Neuronal stem cell (in vitro differentiated cells): ENCODE measurements at regions not wholly inside any gene's neighbourhood (a gene's known extent, or its start where the extent isn't known, plus 50 kb on each side); places are given as distances from the start of the nearest gene placed in this dataset.

ENCODE experiments used
- DNase-seq: peaks from one replicate; pipeline ENCODE4 v3.0.0-alpha.2; 2013; ENCODE audit warnings: low spot score
- H2AFZ ChIP-seq: one replicate; pipeline ENCODE4 v1.6.1; 2013; ENCODE audit warnings: mild to moderate bottlenecking, low read length, inconsistent platforms
- H2AK5ac ChIP-seq: 2 replicates; pipeline ENCODE4 v1.6.1; 2013; ENCODE audit warnings: low read depth, mild to moderate bottlenecking, inconsistent platforms, low read length, moderate library complexity, mixed read lengths
- H2BK120ac ChIP-seq: 2 replicates; pipeline ENCODE4 v1.6.1; 2013; ENCODE audit warnings: low read depth, mild to moderate bottlenecking, inconsistent platforms, low read length, moderate library complexity, mixed read lengths
- H2BK12ac ChIP-seq: one replicate; pipeline ENCODE4 v1.6.1; 2013; ENCODE audit warnings: low read length, inconsistent platforms
- H2BK15ac ChIP-seq: 2 replicates; pipeline ENCODE4 v1.6.1; 2013; ENCODE audit warnings: mild to moderate bottlenecking, low read length, inconsistent platforms, mixed read lengths
- H2BK5ac ChIP-seq: one replicate; pipeline ENCODE4 v1.6.1; 2013; ENCODE audit warnings: inconsistent platforms, mild to moderate bottlenecking, low read length, moderate library complexity
- H3K14ac ChIP-seq: one replicate; pipeline ENCODE4 v1.6.1; 2013; ENCODE audit warnings: low read length, inconsistent platforms
- H3K18ac ChIP-seq: 2 replicates; pipeline ENCODE4 v1.6.1; 2013; ENCODE audit warnings: low read length, inconsistent platforms
- H3K23ac ChIP-seq: 2 replicates; pipeline ENCODE4 v1.6.1; 2013; ENCODE audit warnings: low read depth, mild to moderate bottlenecking, mixed read lengths, low read length, inconsistent platforms; ENCODE audit not compliant: poor library complexity
- H3K27ac ChIP-seq: replicated peaks from 3 replicates; pipeline ENCODE4 v1.5.1; 2013; ENCODE audit warnings: low read length, inconsistent platforms
- H3K27me3 ChIP-seq, 3 experiments: 2 replicates each; pipeline ENCODE4 v1.6.1; 2013; ENCODE audit warnings: low read length in 3 of 3, mild to moderate bottlenecking in 2 of 3, inconsistent platforms in 1 of 3, low read depth in 1 of 3, mixed read lengths in 1 of 3, moderate library complexity in 1 of 3; ENCODE audit not compliant: control insufficient read depth in 3 of 3, insufficient read depth in 3 of 3
- H3K36me3 ChIP-seq, 2 donors: replicated peaks in 1 of 2; 2 replicates each; pipeline ENCODE4 v1.6.1; 2013; ENCODE audit warnings: low read length in 2 of 2; ENCODE audit not compliant: control insufficient read depth in 2 of 2, insufficient read depth in 2 of 2
- H3K4ac ChIP-seq: 2 replicates; pipeline ENCODE4 v1.6.1; 2013; ENCODE audit warnings: inconsistent platforms, mild to moderate bottlenecking, low read length, moderate library complexity
- H3K4me1 ChIP-seq, 2 donors: 1 replicate in 1 of 2; 2 replicates in 1 of 2; pipeline ENCODE4 v1.6.1; 2013; ENCODE audit warnings: low read length in 2 of 2, low read depth in 1 of 2; ENCODE audit not compliant: control insufficient read depth in 2 of 2, insufficient read depth in 1 of 2
- H3K4me2 ChIP-seq: one replicate; pipeline ENCODE4 v1.6.1; 2013; ENCODE audit warnings: mild to moderate bottlenecking, low read length, inconsistent platforms; ENCODE audit not compliant: insufficient read depth, poor library complexity, severe bottlenecking
- H3K4me3 ChIP-seq, 2 donors: 2 replicates each; pipeline ENCODE4 v1.5.1; 2013; ENCODE audit warnings: low read length in 2 of 2, mild to moderate bottlenecking in 2 of 2, inconsistent platforms in 1 of 2, moderate library complexity in 1 of 2
- H3K79me1 ChIP-seq: one replicate; pipeline ENCODE4 v1.6.1; 2013; ENCODE audit warnings: low read depth, mild to moderate bottlenecking, inconsistent platforms, low read length, moderate library complexity
- H3K9ac ChIP-seq: one replicate; pipeline ENCODE4 v1.6.1; 2013; ENCODE audit warnings: mild to moderate bottlenecking, low read depth, low read length, inconsistent platforms; ENCODE audit not compliant: poor library complexity
- H3K9me3 ChIP-seq, 2 donors: replicated peaks in 1 of 2; 2 replicates each; pipeline versions ENCODE3 to v1.6.1; 2013; ENCODE audit warnings: low read length in 2 of 2, mild to moderate bottlenecking in 2 of 2, inconsistent platforms in 1 of 2, low read depth in 1 of 2, mixed read lengths in 1 of 2, moderate library complexity in 1 of 2; ENCODE audit not compliant: control insufficient read depth in 2 of 2, insufficient read depth in 1 of 2
- H4K8ac ChIP-seq: one replicate; pipeline ENCODE4 v1.6.1; 2013; ENCODE audit warnings: low read depth, mild to moderate bottlenecking, inconsistent platforms, low read length, moderate library complexity
- H4K91ac ChIP-seq: one replicate; pipeline ENCODE4 v1.6.1; 2013; ENCODE audit warnings: low read length, low read depth, mild to moderate bottlenecking, inconsistent platforms; ENCODE audit not compliant: poor library complexity
- WGBS, 2 donors: extraction: QIAGEN DNeasy Blood & Tissue Kit; methylation state at CpG; one replicate each; pipeline ENCODE4 v1.1.7; 2013; ENCODE audit warnings: missing lambda C conversion rate in 2 of 2, mixed read lengths in 1 of 2; ENCODE audit not compliant: insufficient read length in 2 of 2, insufficient replicate concordance in 1 of 2; ENCODE audit errors: extremely low coverage in 2 of 2; 5-methylcytosine and 5-hydroxymethylcytosine counted together

DNA sequence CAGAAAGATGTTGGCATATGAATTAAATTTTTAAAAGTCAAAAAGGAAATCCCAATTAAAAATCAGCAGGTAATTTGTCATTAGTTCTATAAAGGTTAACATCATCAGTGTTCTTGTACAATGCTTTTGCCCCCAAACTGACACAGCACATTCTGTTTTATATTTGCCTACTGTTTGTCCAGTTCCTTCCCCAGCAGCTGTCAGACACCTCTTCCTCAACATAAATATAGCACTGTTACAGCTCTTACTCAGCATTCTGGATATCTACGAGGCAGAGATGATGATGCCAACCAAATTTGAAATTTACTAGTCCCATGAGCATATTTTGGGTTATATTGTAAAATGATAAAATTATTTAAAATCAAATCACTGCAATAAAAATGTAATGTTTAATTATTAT is 124.6 kb downstream of the SINHCAF start:
- Histone ChIP-seq H3K18ac (no peak overlapping the region), H4K91ac (no peak overlapping the region), H2BK120ac (no peak overlapping the region), H3K23ac (no peak overlapping the region), H2AFZ (no peak overlapping the region), H3K4me1 (no peaks in the 10 kb centered on the region), H2AK5ac (no peak overlapping the region), H4K8ac (no peak overlapping the region), H3K9ac (no peak overlapping the region), H3K14ac (no peak overlapping the region), H3K36me3 (no peaks in the 10 kb centered on the region), H3K79me1 (no peaks in the 10 kb centered on the region), H3K27ac (no peak overlapping the region), H3K27me3 (peaks cover 0 to 3% (median 0%) of the 10 kb centered on the region in 3 experiments), H2BK12ac (no peak overlapping the region), H3K4ac (no peak overlapping the region), H2BK15ac (no peak overlapping the region), H3K4me3 (no peak overlapping the region), H2BK5ac (no peak overlapping the region), H3K4me2 (no peak overlapping the region), H3K9me3 (no peaks in the 10 kb centered on the region)
- DNase-seq: no peak
- no CpG with 5 or more reads among the region's 1 CpG for WGBS, 2 donors

DNA sequence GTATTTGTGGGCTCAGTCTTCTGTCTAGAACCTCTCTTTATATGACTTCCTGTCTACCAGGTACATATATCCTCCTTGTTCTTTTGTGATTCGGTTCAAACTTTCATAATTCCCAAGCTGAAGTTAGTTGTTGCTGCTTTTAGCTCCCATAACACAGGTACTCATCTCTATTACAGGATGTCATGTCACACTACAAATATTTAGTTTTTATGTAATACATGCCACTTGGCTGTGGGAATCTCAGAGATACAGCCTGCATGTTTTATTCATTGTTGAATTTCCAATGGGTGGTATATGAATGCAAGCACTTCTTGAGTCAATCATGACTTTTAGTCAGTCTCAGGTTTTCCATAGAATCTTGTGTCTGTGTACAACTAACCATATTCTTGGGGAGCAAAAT is 122.7 kb downstream of the SINHCAF start:
- no peak overlapping the region for H3K18ac ChIP-seq
- no peak overlapping the region for H3K4me3 ChIP-seq
- H2AK5ac ChIP-seq: no peak overlapping the region
- no peak overlapping the region for H3K4ac ChIP-seq
- H3K9ac ChIP-seq: no peak overlapping the region
- H4K8ac ChIP-seq: no peak overlapping the region
- H3K23ac ChIP-seq: no peak overlapping the region
- no peak overlapping the region for H3K27ac ChIP-seq
- H3K14ac ChIP-seq: no peak overlapping the region
- H3K9me3 ChIP-seq: no peaks in the 10 kb centered on the region
- no peak overlapping the region for H2BK5ac ChIP-seq
- H3K4me2 ChIP-seq: no peak overlapping the region
- DNase-seq: no peak
- no peak overlapping the region for H2BK120ac ChIP-seq
- no peaks in the 10 kb centered on the region for H3K79me1 ChIP-seq
- H2AFZ ChIP-seq: no peak overlapping the region
- H2BK12ac ChIP-seq: no peak overlapping the region
- H3K4me1 ChIP-seq: no peaks in the 10 kb centered on the region
- H3K36me3 ChIP-seq: no peaks in the 10 kb centered on the region
- no peak overlapping the region for H4K91ac ChIP-seq
- no peak overlapping the region for H2BK15ac ChIP-seq
- peaks cover 0 to 9% (median 0%) of the 10 kb centered on the region in 3 experiments for H3K27me3 ChIP-seq
- no CpG with 5 or more reads among the region's 1 CpG for WGBS, 2 donors

DNA sequence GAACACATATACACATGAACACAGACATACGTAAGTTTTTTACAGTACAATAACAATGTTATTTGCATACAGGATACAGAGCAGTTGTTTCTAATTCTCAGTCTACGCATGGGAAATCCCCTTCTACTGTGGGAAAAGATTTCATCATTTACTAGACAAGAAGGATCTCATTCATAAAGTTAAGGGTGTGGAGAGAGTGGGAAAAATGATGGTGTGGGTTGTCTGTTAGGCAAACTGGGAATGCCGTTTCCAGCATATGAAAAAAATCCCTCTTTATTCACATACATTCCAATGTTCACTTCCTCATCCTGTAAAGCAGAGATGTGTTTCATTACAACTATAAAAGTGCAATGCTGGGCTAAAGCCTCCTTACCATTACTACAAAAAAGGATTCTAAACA is 120.9 kb downstream of the SINHCAF start:
- Histone ChIP-seq H2BK5ac (no peak overlapping the region), H3K4me3 (no peak overlapping the region), H3K9me3 (no peaks in the 10 kb centered on the region), H3K27ac (no peak overlapping the region), H3K18ac (no peak overlapping the region), H3K27me3 (peaks cover 0 to 9% (median 0%) of the 10 kb centered on the region in 3 experiments), H3K79me1 (no peaks in the 10 kb centered on the region), H2BK12ac (no peak overlapping the region), H3K9ac (no peak overlapping the region), H3K14ac (no peak overlapping the region), H2BK120ac (no peak overlapping the region), H4K91ac (no peak overlapping the region), H3K4me1 (no peaks in the 10 kb centered on the region), H3K23ac (no peak overlapping the region), H2AFZ (no peak overlapping the region), H3K4ac (no peak overlapping the region), H2BK15ac (no peak overlapping the region), H2AK5ac (no peak overlapping the region), H3K36me3 (no peaks in the 10 kb centered on the region), H4K8ac (no peak overlapping the region), H3K4me2 (no peak overlapping the region)
- no peak for DNase-seq
- no CpG with 5 or more reads among the region's 3 CpGs for WGBS, 2 donors

DNA sequence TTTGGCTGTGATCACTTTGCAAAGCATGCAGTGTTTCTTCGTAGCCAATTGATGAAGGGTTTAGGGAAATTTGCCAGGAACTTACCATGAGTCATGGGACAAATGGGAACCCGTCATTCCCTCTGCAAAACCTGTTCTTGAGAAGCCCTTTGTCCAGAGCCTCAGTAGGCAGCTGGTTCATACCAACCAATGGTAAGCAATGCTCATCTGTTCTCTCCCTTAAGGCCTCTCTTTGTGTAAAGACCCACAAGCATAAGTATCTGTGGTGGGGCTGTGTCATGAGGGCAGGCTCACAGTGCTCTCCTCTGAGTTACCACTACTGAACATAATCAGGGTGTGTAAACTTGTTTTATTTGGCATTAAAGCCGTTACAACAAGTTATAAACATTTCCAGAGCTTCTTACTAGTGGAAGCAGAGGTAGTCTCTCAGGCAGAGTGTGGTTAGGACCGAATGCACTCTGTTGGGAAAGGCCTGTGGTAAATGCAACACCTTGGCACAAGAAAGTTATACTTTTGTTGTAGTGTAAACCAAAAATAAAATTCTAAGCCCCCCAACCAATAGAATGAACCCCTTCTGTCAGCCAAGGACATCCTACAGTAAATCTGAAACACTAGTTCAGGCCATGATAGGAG is 119.8 kb downstream of the SINHCAF start:
- no peak for DNase-seq
- Histone ChIP-seq H4K91ac (no peak overlapping the region), H3K27ac (no peak overlapping the region)

More for the DNA sequence above, 119.8 kb downstream of the SINHCAF start:
- Histone ChIP-seq H3K27me3 (peaks cover 0 to 9% (median 0%) of the 10 kb centered on the region in 3 experiments), H3K9ac (no peak overlapping the region), H4K8ac (no peak overlapping the region), H3K36me3 (no peaks in the 10 kb centered on the region), H3K4me2 (no peak overlapping the region), H2BK12ac (no peak overlapping the region), H3K79me1 (no peaks in the 10 kb centered on the region), H3K9me3 (no peaks in the 10 kb centered on the region), H2BK5ac (no peak overlapping the region), H3K23ac (no peak overlapping the region), H2BK15ac (no peak overlapping the region), H2BK120ac (no peak overlapping the region), H3K4me1 (no peaks in the 10 kb centered on the region), H2AK5ac (no peak overlapping the region), H3K14ac (no peak overlapping the region), H3K4me3 (no peak overlapping the region), H3K18ac (no peak overlapping the region), H2AFZ (no peak overlapping the region), H3K4ac (no peak overlapping the region)
- WGBS, 2 donors: no CpG with 5 or more reads among the region's 4 CpGs
